HG03175 (cell line): ENCODE measurements at regions not wholly inside any gene's neighbourhood (a gene's known extent, or its start where the extent isn't known, plus 50 kb on each side); places are given as distances from the start of the nearest gene placed in this dataset.

Source experiments
- ATAC-seq: cut with Tn5 transposase; IDR thresholded peaks from one replicate; pipeline ENCODE4 v1.9.1; 2021; ENCODE audit warnings: mild to moderate bottlenecking, moderate library complexity; ENCODE audit not compliant: unreplicated experiment

DNA sequence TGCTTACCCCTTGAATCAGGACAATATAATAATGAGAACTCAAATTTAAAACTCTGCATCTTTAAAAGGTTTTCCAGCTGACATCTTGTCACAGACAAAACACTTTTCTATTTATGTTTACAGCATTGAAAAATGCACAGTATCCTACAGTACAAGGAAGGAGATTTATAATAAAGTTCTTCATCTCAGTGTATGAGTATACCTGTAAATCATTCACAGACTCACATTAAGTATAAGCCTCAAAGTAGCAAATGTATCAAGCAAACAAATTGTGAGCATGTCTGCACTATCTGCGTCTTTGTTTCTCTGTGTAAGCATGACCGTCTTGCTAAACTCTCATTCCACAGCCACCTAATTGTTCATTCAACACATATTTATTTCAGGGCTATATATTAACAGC is 52.8 kb downstream of the PPP1R2C start:
- ATAC-seq, result no peak

DNA sequence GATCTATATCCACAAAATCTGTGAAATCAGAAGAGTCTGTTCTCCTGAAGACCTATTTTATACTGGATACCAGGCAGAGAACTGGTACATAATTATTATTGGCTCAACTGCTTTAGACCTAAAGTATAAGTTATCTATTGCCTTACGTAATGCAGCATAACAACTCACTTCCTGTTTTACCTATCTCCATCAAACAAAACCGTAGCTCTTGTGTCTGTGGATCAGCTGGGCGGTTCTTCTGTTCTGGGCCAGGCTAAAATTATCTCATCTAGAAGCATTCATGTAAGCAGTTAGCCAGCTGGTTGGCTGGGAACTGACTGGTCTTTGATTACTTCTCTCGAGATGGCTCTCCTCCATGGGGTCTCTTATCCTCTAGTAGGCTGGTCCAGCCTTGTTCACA is 57.8 kb downstream of the PPP1R2C start:
- peak; percentile 68 for ATAC-seq

DNA sequence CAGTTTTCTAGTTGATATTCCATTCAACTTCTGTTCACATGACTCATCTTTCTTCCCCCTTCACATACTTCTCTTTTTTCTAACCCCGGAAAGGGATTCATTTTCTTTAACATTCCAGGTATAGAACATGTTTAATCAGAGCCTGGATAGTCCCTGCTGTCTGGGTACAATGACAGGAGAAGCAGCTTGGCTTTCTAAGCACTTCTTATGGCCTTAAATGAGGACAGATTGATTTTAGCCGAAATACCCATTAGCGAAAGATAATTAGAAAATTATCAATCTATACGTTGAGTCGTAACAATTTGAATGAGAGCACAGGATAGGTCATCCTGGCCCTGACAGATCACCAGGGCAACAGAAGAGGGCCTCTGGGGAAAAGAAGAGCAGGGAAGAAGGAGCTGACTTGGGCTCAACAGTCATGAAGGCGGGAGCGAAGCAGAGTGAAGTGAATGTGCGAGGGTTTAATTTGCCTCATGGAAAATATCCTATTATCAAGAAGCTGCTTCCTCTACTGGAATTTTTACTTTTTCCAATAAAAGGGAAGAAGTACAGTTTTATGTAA is 62.2 kb downstream of the PPP1R2C start:
- no peak for ATAC-seq

DNA sequence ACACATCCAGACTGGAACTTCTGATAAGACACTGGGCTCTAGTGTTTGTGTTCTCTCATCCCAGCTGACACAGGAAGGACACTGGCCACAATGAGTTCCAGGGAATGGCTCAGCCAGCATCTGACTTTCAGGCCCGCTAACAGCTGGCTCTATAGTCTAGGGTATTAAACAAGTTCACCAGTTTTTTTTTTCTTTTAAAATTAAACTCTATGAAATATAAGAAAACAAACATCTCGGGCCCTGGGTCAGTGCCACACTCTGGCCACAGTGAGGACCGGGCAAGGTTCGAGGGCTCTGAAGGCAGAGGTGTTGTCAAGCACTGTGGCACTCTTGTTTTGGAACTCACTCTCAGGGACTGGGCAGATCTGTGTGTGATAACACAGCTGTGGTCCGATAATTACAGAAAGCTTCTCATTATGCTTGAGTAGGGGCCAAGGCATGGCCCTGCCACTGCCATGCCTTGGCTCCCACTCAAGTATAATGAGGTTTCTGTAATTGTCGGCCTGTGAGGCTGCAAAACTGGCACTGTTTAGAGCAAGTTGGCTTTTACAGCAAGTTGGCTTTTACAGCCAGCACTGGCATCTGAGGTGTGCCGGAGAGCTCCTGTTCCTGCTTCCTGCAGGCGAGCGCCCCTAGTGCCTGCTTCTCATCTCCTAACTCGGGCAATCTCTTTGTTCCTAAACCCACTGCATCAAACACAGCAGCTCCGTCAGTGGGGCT is 62.8 kb downstream of the PPP1R2C start:
- ATAC-seq, result no peak

DNA sequence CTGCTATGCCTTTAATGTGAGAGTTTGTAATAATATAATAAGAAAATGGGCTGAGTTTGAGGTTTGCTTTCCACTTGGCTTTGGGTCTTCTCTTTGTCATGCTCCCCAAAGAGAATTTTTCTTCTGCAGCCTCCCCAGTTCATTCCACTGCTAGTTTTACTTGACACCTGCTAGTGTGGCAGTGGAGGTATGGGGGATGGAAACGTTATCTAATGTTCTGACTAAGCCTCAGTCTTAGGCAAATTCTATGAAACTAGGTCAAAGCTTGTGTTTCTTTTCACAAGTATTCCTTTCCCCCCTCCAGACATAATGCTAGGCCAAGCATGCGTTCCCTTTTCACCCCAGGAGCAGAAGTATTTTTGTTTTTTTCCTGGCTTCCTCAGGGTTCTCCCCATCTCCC is 67.5 kb downstream of the PPP1R2C start:
- ATAC-seq, result no peak

DNA sequence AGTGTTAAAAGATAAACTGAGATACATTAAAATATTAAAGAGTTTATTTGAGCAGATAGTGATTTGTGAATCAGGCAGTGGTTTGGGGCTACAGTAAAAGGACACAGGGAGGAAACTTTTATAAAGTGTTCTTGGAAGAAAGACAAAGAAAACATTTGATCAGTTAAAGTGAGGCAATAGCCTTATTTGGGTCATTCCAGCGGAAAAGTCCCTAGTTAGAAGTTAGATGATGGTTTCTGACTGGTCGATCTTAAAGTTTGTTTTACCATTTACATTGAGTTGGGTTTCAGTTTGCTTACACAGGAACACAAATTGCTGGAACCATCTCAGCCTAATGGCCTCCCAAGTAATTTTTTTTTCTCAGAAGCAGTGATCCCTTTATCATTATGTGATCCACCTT is 69.7 kb downstream of the PPP1R2C start:
- ATAC-seq, result no peak

DNA sequence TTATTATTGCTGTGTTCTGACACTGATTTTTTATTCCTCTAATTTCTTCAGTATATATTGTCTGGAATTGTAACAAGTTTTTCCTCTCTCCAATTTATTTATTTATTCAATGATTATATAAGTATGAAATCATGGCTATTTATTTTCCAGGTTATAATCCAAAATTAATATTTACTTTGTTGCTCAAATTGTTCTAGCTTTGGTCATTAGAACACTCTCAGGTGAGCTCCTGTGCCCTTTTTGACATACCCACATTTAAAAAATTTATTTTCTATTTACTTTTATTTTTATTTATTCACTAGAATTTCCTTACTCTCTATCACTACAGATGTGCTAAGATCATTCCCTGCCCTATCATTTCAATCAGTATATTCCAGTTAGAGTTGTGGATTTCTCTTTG is 70.2 kb downstream of the PPP1R2C start:
- no peak for ATAC-seq

DNA sequence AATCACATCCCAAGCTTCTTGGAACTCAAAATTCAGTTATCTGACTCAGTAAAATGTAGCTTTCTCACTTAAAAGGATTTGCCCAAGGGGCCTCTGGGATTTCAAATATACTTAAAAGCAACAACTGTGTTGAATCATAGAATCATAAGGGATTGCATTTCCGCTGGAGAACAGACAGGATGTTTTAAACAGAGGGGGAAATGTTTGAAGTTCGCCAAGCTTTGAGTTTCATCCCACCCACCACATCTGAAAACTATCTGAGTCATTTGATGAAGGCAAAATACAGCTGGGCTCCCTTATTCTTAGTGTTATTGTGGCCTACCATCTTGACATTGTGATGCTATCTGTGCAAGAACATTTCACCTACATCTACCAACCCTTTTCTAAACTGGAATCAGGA is 73.5 kb downstream of the PPP1R2C start:
- ATAC-seq, result no peak

DNA sequence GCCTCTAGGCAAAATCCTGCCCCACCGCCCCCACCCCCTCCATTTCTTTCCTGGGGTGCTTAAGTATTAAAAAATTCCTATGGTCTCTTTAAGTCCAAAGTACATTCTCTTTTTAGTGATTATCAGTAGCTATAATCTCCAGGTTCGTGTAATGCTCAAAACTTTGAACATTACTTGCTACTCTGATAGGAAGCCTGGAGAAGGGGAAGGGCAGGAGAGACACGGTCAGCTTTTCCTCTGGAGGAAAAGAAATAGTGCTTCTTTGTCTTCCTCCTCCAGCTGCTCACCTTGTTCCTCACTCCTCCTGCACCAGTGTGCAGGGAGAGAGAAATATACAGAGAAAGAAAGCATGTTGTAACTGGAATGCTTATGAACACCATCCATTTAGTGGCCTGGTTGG is 80.4 kb downstream of the PPP1R2C start:
- no peak for ATAC-seq

DNA sequence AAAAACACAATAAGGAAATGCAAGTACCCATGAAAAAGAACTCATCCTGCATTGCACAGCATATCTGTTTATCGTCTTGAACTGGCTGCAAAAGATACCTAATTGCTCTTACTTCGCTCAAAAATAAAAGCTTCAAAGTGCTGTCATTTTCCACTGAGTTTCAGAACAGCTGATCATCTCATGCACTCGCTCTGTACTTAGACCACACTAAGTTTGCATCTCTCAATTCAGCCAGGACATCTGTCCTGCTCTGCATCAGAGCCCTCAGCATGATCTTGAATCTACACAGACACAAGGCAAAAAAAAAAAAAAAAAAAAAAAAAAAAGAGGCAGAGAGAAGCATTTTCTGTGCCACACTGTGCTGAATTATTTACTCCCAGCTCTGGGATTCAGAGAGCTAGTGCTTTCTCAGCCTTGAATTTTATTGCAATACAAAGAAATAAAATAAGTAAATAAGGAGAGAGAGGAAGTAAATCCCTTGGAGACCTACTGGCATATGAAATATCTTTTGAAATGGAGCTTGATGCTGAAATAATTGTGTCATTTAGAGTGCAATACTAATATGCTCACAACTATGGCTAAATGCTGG is 81.3 kb downstream of the PPP1R2C start:
- ATAC-seq, result no peak

DNA sequence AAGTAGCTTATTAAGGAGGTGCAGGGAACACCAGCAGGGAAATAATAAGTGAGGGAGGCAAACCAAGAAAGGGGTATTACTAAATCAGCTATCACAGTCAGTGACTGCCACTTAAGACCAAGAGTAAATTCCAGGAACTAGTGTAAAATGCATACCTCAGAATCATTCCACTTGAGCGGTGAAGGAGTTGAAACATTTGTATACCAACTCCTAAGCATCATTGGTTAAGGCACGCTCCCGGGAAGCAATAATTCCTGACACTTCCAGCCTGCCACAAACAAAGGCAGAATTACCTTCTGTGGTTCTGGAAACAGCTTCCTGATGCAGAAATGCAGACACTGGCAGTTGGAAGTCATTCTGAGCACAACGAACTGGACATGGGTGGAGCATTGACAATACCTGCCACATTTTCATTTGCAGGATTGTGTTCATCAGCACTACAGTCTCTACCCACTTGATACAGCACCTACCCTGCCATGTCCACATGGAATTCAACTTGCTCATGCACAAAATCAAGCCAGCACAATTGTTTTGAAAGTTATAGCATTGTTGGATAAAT is 82.1 kb downstream of the PPP1R2C start:
- ATAC-seq, result no peak

DNA sequence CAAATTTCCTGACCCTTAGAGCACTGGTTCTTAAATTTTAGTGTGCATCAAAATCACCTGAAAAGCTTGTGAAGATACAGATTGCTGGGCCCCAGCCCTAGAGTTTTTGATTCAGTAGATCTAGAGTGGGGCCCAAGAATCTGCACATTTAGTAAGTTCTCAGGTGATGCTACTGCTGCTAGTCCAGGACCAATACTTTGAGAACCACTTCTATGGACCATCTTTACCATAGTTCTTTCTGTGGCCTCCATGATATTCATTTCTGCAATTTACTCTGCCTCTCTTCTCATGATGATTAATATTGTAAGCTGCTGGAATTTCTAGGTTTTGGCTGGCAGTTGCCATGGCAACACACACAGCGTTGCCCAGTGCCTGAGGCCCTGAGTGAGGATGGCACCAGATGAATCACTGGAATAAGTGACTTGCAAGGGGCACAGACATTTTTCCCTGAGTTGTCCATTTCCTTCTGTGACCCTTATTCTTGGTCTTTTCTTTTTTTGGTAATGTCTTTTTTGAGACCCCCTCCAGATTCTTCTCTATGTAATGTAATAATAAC is 83.6 kb downstream of the PPP1R2C start:
- no peak for ATAC-seq

DNA sequence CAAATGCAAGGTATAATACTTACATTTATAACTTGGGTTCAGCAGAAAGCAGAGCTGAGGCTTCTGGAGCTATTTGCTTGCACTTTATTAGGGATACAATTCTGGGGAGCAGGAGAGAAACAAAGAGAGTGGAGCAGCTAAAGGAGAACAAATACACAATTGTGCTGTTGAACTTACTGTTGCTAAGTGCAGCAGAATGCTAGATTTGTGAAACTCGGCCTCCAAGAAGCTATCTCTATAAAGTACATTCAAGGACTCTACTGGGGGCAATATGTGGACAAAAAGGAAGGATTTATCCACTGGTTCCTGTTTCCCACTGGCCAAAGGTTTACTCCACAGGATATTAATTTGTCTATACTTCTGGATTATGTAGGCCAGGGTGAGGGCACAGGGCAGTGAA is 86.8 kb downstream of the PPP1R2C start:
- ATAC-seq, result no peak

DNA sequence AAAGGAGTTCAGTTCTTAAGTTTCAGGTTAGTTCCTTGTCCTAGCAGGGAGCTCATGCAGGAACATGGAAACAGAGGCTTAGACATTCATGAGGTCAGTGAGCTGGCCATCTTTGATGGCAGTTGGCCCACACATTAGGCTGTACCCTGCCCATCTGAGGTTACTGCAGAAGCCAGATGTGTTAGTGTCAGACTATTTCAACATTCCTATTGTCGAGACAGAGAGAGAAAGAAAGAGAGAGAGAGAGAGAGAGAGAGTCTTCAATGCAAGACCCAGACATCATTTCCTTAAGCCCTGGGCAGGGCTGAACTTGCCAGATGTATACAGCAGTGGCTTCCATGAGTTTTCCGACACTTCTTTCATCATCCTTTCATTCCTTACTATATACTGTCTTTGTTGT is 91.3 kb downstream of the PPP1R2C start:
- ATAC-seq, result no peak

DNA sequence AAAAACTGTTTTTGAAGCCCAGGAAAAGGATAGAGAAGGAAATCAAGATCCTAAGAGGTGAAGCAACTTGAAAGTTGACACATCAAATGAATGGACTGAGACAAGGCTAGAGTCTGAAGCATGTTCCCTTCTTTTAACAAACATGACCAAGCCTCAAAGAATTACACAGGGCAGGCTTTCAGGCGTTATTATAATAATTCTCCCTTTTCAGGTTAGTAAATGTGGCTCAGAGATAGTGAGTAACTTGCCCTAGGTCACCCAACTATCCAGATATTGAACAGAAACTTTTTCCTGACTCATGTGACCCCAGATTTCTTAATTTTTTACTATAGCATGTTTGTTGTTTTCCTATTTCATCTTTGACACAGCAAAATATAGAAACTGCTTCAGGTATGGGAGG is 91.7 kb downstream of the PPP1R2C start:
- no peak for ATAC-seq

DNA sequence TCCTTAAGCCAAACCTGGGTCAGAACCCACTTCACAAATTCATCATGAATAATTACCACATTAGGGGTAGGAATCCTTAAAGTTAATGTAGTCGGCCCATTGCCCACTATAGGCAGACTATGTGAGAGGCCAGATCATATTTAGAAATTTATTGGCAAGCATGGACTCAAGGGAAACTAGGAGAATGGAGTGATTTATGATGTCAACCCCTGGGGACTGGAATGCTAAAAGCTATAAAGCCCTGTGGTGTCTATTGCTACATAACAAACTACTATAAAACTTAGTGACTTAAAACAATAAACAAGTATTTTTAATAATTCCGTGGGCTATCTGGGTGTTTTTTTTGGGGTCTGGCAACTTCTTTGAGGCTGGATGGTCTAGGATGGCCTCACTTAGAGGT is 93.9 kb downstream of the PPP1R2C start:
- ATAC-seq, result no peak

DNA sequence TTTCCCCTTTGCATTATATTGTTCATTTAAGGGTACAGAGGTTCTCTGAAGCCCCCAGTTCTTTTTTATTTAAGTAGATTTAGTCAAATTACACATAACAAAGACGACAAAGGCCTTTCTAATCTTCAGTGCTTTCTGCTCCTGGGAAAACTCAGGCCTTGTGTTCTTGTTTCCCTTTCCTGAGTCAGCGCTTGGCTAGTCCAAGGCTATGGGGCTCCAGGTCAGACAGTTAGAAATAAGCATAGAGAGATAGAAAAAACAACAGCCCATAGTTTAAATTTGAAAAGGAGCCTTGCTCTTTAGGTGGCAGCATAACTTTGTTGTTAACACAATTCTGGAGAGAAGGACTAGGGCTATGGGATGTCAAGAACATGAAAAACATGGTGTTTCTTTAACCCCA is 97.3 kb downstream of the PPP1R2C start:
- no peak for ATAC-seq

DNA sequence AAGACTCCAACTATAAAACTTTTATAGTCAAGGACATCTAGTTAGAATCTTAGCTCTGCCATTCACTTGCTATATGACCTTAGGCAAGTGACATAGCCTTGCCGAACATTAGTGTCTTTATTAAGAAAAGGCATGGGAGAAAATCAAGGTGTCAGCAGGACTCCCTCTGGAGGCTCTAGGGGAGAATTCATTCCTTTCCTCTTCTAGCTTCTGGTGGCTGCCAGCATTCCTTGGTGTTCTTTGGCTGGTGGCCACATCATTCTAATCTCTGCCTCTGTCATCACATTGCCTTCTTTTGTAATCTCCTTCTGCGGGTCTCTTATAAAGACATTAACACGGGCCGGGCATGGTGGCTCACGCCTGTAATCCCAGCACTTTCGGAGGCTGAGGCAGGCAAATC is 99.8 kb downstream of the PPP1R2C start:
- ATAC-seq, result no peak

DNA sequence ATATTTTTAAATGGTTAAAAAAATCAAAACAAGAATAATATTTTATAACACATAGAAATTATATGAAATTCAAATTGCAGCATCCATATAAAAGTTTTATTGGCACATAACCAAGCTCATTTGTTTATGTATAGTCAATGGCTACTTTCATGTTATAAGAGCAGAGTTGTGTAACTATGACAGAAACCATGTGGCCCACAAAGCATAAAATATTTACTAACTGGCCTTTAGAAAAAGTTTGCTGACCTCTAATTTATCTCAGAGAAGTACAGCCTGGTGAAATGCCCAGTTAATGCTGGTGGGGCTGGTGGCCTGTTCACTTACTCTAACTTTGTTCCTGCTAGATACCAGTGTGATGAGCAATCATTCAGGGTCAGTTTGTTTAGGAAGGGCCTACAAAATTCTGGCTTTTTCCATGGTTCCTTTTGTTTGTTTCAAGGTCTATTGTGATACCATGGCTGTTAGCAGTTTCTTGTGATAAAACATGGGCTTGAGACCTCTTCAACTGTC is 104.6 kb downstream of the PPP1R2C start:
- ATAC-seq, result no peak

DNA sequence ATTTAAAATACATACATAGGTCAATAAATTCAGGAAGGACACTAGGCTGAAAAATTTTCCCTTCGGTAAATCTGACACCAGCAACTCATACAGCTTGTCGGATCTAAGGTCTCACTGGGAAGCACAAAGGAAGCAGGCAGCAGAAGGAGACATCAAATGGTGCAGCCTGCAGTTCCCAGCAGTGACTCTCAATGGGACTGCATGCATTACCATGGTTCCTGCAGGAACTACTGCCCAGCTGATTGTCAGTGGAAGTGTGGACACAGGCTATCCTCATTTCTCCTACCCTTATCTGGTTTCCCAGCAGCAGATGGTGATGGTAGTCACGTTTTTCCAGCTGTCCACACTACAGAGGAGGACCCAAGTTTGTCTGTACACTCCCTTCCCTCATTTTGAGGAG is 113.3 kb downstream of the PPP1R2C start:
- ATAC-seq, result no peak

DNA sequence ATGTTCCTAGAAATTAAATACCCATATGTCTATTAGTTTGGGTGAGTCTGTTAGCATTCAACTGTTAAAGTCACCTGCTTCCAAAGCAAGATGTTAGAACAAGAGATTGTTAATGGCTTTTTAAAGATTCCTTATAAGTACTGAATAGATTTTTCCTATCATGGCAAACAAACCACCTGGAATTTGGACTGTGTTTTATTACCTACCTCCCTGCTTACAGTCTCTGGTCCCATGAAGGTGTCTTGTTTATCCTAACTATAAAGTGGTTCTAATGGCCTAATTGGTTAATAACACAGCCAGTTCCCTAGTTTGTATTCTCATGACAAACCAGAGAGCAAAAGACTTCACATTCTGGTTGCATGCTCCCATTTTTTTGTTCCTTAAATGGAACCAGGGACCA is 149.5 kb downstream of the PPP1R2C start:
- ATAC-seq, result no peak

DNA sequence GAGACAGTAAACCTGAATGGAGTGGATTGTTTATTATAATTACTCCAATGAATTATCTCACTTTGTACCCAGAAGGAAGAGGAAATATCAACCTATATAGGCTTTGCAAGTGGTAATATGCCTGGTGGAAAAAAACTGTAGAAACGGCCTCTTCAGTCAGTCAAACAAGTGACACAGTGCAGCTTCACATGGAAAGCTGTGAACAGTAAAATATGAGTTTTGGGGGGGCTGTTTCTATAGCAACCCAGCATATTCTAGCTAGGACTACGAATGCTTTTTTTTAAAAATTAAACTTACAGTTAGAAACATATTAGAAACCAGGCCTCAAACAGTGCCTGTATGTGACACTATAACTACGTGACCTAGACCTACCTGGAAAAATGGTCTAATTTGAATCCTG is 150.1 kb downstream of the PPP1R2C start:
- ATAC-seq, result no peak
